Heart left ventricle (tissue), 16 donors: ENCODE measurements at regions not wholly inside any gene's neighbourhood (a gene's known extent, or its start where the extent isn't known, plus 50 kb on each side); places are given as distances from the start of the nearest gene placed in this dataset.

Experiments used
- ATAC-seq, 4 donors: fragments of 200-7000 bp; cut with Tn5 transposase; one replicate each; pipeline ENCODE4 v1.9.1; 2020 to 2022; ENCODE audit warnings: moderate library complexity in 4 of 4, mild to moderate bottlenecking in 3 of 4, moderate number of reproducible peaks in 1 of 4
- DNase-seq, 5 donors: peaks; one replicate each; pipeline ENCODE4 v3.0.0-alpha.2; 2020
- H3K27ac ChIP-seq, 12 donors: fragments of 200-600 bp; sonication (generic) in 4 of 12; one replicate each; pipeline versions ENCODE4 v1.5.0 to v1.8.0; 2016 to 2022; ENCODE audit warnings: mild to moderate bottlenecking in 2 of 12
- H3K27me3 ChIP-seq, 9 donors: fragments of 200-600 bp; sonication (generic) in 2 of 9; one replicate each; pipeline versions ENCODE4 v1.5.1 to v1.8.0; 2016 to 2022; ENCODE audit warnings: mild to moderate bottlenecking in 3 of 9
- H3K36me3 ChIP-seq, 9 donors: fragments of 200-600 bp; sonication (generic) in 2 of 9; one replicate each; pipeline versions ENCODE4 v1.5.0 to v1.8.0; 2018 to 2022; ENCODE audit warnings: mild to moderate bottlenecking in 2 of 9
- H3K4me1 ChIP-seq, 12 donors: fragments of 200-600 bp; sonication (generic) in 4 of 12; one replicate each; pipeline versions ENCODE4 v1.5.0 to v1.8.0; 2016 to 2022; ENCODE audit warnings: mild to moderate bottlenecking in 3 of 12
- H3K4me3 ChIP-seq, 12 donors: fragments of 200-600 bp; sonication (generic) in 4 of 12; one replicate each; pipeline versions ENCODE4 v1.5.0 to v1.8.0; 2017 to 2022; ENCODE audit warnings: mild to moderate bottlenecking in 9 of 12, moderate library complexity in 4 of 12
- H3K9me3 ChIP-seq, 12 donors: fragments of 200-600 bp; sonication (generic) in 4 of 12; one replicate each; pipeline versions ENCODE4 v1.5.0 to v1.8.0; 2016 to 2022; ENCODE audit warnings: mild to moderate bottlenecking in 1 of 12
- CTCF ChIP-seq, 12 donors: fragments of 200-600 bp; sonication (generic) in 4 of 12; IDR thresholded peaks; one replicate each; pipeline versions ENCODE4 v1.5.0 to v1.8.0; 2018 to 2022; ENCODE audit warnings: antibody characterized with exemption in 12 of 12, mild to moderate bottlenecking in 5 of 12
- POLR2A ChIP-seq, 2 donors: fragments of 450-650 bp; IDR thresholded peaks; one replicate each; pipeline ENCODE4 v1.6.1; 2017; ENCODE audit warnings: antibody characterized with exemption in 2 of 2, mild to moderate bottlenecking in 2 of 2, moderate library complexity in 2 of 2
- WGBS, 4 donors: extraction: QIAGEN DNeasy Blood & Tissue Kit in 2 of 4; methylation state at CpG; one replicate each; pipeline versions ENCODE4 v1.1.5 to v1.1.7; 2013 to 2018; 5-methylcytosine and 5-hydroxymethylcytosine counted together
- intact Hi-C, 10 donors: fragments of 100-400 bp; cut with DNase I; formaldehyde crosslinking; loops; one replicate each; pipeline versions ENCODE4 v1.11.1 to v1.14.2; 2022
- donor health status: ischemic (EF 13 %, LVEDD 7.1; RV severe dilation, severe dysfunction).
- donor health status: healthy with polysubstance abuse.
- donor health status: DM: no; HTN: yes; CAD: no.
- donor health status: DM: no; HTN: no; CAD: no.
- donor health status: ischemic (EF 25% LVEDD 6.9; RV normal size, moderate dysfunction).
- donor health status: ischemic (EF 25% LVEDD 5.7; RV mildly dilated, moderate dysfunction).
- donor health status: healthy.
- donor health status: DM: yes; HTN: yes; CAD: no.
- donor health status: ischemic (EF 35%, LVEDD 5.7; RV mildly dilated, moderate dysfunction).
- donor health status: nonischemic (EF 11% LVEDD 7.7; RV severe dilation, severe dysfunction).
- donor health status: DM: yes; HTN: yes; CAD: no.
- donor health status: PGD.
- donor health status: ischemic (EF 29% LVEDD 5.4; RV normal size, mild dysfunction).
- donor health status: nonischemic (EF 23%, LVEDD 6.1; RV moderate dilation, normal function).

GRCh38 chr5:29069104-29069402 lies 2030.7 kb upstream of the CDH9 start:
- no peak overlapping the region for H3K27ac ChIP-seq
- H3K4me3 ChIP-seq: no peak overlapping the region
- TF ChIP-seq POLR2A (IDR thresholded peaks at IDR 0.05) (no peak), CTCF (IDR thresholded peaks at IDR 0.05) (no peak)
- H3K36me3 ChIP-seq: no peaks in the 10 kb centered on the region
- intact Hi-C loops: no loop called here
- ATAC-seq (no peak), DNase-seq (no peak)
- WGBS, 4 donors: 63 to 80% (median 73%) methylated on average over 1 to 2 of the region's 2 CpGs
- peaks cover 0 to 6% (median 0%) of the 10 kb centered on the region in 12 donors for H3K9me3 ChIP-seq
- no peaks in the 10 kb centered on the region for H3K27me3 ChIP-seq
- H3K4me1 ChIP-seq: no peaks in the 10 kb centered on the region

GRCh38 chr5:29061381-29061780 lies 2023.0 kb upstream of the CDH9 start:
- H3K27ac ChIP-seq: no peak overlapping the region
- DNase-seq: no peak
- ATAC-seq: no peak
- H3K27me3 ChIP-seq: no peaks in the 10 kb centered on the region
- H3K4me1 ChIP-seq: no peaks in the 10 kb centered on the region
- H3K36me3 ChIP-seq: no peaks in the 10 kb centered on the region
- TF ChIP-seq POLR2A (IDR thresholded peaks at IDR 0.05): no peak
- TF ChIP-seq CTCF (IDR thresholded peaks at IDR 0.05): no peak
- WGBS, 4 donors: 30 to 44% (median 40%) methylated on average over 1 of the region's 1 CpG
- intact Hi-C loops: no loop called here
- H3K9me3 ChIP-seq: peaks cover 0 to 4% (median 0%) of the 10 kb centered on the region in 12 donors
- H3K4me3 ChIP-seq: no peak overlapping the region

- Histone ChIP-seq H3K4me1 (no peaks in the 10 kb centered on the region), H3K36me3 (no peaks in the 10 kb centered on the region), H3K4me3 (no peak overlapping the region), H3K9me3 (no peaks in the 10 kb centered on the region), H3K27ac (no peak overlapping the region), H3K27me3 (no peaks in the 10 kb centered on the region)
- DNase-seq: no peak
- intact Hi-C loops: no loop called here
- WGBS, 4 donors: 13 to 18% (median 17%) methylated on average over 1 of the region's 1 CpG
- TF ChIP-seq CTCF (IDR thresholded peaks at IDR 0.05) (no peak), POLR2A (IDR thresholded peaks at IDR 0.05) (no peak)
- ATAC-seq: no peak
These were observed 2016.3 kb upstream of the CDH9 start for GRCh38 chr5:29054694-29055093.

- Histone ChIP-seq H3K36me3 (no peaks in the 10 kb centered on the region), H3K27ac (no peak overlapping the region), H3K27me3 (no peaks in the 10 kb centered on the region), H3K4me3 (no peak overlapping the region), H3K9me3 (no peaks in the 10 kb centered on the region), H3K4me1 (no peaks in the 10 kb centered on the region)
- TF ChIP-seq POLR2A (IDR thresholded peaks at IDR 0.05): no peak
- TF ChIP-seq CTCF (IDR thresholded peaks at IDR 0.05): no peak
- WGBS, 4 donors: 0 to 15% (median 0%) methylated on average over 1 of the region's 1 CpG
- intact Hi-C loops: no loop called here
- DNase-seq: no peak
- ATAC-seq: no peak
These were observed 2015.9 kb upstream of the CDH9 start for GRCh38 chr5:29054282-29054681.
